ENCODE measurements at regions not wholly inside any gene's neighbourhood (a gene's known extent, or its start where the extent isn't known, plus 50 kb on each side); places are given as distances from the start of the nearest gene placed in this dataset.

DNA sequence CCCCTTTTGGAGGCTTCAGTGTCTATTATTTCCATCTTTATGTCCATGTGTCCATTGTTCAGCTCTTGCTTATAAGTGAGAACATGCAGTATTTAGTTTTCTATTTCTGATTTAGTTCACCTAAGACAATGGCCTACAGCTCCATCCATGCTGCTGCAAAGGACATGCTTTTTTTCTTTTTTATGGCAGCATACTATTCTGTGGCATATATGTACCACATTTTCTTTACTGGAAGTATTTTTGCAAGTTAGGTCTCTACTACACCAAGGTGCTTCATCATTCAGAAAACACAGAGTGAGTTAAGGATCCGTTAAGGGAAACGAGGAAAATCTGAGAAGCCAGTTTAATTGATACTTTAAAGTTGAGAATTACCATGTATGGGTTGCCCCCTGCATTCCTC lies 297.2 kb downstream of the CDCA7 start:
- DNase-seq, result no peak

DNA sequence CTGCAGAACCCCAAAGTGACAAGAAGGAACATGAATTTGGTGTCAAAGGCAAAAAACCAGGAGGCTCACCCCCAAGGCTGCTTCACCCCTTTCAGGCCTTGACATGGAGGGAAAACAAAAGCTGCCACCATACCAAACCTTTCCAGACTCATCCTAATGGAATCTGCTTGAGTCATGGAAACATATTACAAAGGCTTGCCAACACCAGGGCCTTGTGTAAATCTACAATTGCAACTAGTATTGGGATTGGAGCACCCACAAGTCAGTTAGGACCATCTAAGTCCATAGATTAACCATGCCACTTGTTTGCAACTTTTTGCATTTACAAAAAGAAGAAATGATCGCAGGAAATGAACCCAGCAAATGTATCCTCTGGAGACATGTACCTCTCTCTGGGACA lies 297.6 kb downstream of the CDCA7 start:
- DNase-seq, result no peak

DNA sequence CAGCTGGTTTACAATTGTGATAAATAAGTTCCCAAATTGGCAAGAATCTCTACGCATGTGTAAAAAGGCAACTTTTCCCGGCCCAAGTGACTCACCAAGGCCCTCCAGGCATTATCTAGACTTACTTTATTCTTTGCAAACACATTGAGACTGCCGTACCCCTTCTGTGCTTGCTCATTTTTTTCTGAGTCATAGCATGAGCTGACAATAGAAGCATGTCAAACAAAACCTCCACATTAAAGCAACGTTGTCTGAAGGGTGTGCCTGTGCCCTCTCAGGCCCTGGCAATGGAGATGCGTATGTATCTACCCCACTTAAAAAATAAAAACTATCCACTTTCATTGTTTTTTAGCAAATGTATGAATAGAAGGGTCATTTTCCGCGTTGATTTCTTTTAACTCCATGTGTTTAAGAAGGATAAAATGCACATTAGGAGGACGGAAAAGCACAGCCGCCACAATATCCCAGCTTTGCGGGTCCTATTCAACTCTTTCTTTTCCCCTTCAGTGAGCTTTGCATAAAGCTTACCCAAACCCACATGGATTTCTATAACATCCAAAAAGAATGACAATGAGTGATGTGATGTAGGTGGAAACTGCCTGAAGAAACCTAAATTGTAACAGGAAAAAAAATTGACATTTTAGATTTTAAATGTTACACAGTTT lies 298.2 kb downstream of the CDCA7 start:
- DNase-seq, result no peak

DNA sequence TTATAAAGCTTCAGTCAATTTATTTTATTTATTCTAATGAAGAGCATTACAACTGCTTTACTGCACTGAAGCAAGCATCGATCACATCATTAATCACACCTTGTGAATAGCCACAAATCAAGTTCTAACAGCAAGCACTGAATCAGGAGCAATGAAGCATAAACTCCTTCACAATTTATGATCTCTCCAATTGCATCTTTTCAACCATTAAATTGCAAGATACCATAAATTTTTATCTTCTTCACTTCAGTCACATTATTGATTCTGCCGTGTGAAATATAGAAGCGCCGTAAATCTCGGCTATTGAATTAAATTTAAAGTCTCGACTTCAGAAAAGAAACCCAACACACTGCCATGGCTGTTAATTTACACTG lies 298.7 kb downstream of the CDCA7 start:
- DNase-seq, result no peak

DNA sequence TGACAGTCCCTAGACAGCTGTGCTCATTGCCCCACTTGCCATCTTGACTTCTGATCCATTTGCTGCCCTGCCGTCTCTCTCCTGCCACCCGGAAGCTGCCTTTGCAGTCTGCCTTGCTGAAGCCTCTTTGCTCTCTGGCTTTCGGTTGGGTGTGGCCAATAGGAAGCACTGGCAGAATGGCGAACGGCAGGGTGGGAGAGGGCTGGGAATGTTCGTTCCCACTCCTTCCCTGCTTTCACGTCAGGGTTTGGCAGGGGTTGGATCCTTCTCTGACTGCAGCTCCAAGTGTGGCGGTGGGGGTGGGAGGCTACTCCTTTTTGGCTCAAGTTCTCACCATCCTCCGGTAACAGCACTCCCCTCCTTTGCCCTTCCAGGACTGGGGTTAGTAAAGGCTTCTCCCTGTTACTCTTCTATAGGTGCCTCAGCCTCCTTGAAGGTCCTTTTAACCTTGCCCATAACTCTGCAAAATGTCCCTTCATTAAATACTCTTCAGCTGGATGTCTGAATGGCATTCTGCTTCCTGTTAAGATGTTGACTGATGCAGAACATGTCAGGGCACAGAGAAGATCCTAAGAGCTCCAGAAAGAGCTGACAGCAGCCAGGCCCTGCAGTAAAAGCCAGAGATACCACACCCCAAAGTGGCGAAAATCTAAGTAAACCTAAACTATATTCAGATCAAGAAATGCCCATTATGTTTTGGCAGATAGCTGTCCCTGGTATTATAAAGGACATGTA lies 299.7 kb downstream of the CDCA7 start:
- no peak for DNase-seq

DNA sequence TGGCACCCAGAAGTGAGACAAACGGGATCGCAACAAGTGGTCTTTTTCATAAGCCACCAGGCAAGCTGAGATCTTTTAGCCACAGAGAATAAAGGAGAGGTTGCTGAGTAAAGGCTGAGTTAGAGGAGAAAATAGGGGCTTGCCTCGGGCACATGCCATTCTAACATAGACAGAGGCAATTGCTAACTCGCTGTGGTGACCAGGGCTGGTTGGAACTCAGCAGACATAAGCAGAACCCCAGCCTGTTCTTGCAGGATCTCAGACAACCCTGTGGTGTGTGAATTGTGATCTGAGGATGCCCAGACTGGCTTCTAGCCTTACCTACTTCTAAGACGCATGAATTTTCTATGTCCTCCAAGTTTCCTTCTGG lies 300.2 kb downstream of the CDCA7 start:
- DNase-seq, result no peak

DNA sequence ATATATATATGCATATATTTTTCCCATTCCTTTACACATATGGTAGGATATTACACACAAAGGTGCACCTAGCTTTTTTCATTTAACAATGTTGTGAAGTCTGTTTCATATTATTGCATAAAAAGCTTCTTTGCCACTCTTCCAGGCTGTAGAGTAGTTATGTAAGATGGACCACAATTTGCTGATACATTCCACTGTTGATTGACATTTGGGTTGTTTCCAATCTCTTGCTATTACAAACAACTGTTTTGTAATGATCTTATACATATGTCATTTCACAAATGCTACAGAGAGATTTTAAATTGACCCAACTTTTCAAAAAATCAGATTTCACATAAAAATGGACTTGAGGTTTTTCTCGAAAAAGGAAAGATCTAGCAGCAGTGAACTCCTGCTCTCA lies 301.4 kb downstream of the CDCA7 start:
- DNase-seq, result no peak

DNA sequence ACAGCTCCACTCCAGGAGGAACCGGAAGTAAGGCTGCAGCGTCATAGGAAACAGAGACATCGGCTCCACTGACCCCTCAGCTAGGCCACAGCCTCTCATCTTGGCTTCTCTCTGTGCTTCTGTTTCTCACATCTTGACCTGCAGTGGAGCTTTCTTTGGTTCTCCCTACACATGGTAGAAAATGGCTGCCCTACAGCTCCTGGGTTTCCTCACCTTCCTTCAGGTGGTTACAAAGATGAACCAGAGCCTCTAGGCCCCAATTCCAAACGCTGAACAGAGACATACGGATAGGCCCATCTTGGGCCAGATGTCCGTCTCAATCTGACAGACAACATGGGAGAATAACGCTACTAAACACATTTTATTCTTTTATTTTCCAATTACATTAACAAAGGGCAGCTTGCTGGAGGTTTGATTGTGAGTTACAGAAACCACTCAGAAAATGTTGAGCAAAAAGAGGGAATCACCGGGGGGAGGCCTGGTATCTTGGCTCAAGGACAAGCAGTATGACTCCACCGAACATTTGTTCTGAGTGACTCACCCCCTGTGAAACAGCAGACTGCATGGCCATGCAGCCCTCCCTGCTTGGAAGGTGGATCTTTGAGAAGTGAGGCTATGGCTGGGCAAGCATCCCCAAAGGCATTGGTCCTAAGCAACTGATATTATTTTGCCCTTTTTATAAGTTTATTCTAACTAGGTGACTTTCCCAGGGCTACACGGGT lies 303.5 kb downstream of the CDCA7 start:
- DNase-seq, result no peak

DNA sequence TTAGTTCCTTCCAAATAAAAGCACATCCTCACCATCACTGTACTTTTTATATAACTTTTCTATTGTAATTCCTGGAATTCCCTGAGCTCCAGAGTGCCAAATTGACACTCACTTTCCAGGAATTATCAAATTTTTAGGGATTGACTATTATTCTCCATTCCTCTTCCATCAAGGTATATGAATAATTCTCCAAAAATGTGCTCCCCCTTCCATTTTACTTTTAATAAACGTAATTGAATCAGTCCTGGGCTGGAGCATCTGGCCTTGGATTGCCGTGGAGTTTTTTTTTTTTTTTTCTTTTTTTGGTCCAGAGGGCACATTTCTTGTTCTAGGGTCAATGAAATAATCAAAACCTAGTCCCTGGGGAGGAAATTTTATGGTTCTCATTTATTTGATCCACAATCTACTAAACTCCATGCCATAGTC lies 304.3 kb downstream of the CDCA7 start:
- no peak for DNase-seq

DNA sequence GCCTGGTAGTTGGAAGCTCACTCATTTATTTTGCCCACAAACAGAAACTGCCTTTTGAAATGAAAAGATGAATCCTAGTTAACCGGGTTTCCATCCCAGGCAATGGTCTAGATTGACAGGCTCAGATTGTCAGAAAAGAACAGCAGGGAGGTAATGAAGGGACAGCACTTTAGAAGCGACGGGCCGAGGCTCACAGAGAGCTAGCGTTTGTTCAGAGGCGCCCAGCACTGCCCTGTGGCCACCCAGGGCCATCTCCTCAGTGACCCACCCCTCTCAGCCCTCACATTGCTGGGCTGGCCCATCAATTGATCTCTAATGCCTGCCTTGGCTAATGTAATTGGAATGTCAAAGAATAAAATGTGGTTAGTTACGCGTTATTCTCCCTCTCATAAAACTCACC lies 304.8 kb downstream of the CDCA7 start:
- no peak for DNase-seq

DNA sequence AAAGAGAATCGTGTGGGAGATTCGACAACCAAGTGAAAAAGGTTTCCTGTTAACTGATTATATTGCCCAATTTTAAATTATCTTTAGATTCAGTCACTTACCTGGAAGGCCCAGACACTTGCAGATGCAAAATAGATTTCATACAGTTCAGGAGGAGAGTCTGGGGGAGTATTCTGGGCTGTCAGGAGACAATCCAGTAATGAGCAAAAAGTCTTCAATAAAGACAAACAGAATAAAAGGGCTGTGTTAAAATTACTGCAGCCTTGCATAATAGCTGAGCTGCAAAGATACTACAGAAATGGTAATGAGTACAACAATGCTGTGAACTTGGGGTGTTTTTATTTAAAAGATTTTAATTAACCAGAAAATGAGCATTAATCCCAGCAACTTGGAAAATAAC lies 303.6 kb downstream of the SP3 start:
- DNase-seq, result no peak

DNA sequence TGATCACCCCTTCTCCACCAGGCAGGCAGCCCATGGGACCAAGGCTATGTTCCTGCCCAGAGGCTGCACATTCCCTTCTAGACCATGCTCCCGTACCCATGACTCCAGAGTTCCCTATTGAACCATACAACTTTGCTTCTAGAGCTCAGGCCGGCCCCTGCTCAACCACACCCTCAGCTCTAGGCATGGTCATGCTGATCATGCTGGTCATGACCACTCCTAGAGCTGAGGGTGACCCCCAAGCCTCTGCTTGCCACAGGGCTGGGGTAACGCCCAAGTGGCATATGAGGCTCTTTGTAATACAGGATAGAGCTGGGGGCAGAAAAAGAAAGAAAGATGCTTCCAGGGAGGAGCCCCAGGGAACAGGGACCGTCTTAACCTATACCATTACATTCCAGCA lies 301.8 kb downstream of the SP3 start:
- no peak for DNase-seq

DNA sequence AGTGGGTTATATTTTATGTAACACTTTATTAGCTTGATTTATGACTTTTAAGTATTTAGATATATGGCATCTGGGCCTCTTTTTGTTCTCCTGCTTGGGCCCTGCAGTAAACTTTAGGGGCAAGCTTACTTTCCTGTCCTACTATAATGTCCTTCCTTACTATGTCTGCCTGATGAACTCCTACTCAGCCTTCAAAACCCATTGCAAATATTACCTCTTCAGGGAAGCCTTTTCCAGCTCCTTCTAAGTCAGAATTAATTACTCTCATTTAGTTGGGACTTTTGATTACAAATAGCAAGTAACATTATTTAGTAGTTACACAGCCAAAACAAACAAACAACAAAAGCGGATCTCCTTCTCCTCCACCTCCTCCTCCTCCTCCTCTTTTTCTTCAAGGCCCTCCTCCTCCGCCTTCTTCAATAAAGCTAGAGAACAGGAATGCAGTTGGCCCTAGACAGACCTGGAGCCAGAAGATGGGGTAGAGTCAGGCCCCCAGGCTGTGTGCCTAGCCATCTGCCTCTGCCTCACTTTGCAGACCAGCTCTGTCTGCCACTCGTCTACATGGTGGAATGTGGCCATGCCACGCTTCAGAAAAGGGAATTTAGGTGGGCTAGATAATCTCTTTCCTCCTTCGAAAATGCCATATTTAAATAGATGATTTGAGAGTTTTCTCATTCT lies 301.2 kb downstream of the SP3 start:
- DNase-seq, result no peak

DNA sequence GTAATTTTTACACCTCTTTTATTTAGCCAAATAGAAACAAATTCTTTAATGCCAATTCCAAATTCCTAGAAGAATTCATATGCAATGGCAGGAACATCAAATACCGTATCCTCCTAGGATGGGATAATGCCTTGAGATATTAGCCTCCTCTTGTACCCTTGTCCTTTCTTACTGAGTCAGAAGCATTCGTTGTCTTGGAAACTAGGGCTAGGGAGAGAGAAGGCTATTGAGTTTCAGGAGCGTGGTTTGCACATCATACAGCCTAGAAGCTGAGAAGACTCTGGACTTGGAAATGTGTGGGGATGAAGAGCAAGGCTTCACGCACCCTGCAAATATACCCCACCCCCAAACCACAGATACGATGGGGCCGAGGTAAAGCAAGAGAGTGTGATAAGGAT lies 300.7 kb downstream of the SP3 start:
- DNase-seq, result no peak

DNA sequence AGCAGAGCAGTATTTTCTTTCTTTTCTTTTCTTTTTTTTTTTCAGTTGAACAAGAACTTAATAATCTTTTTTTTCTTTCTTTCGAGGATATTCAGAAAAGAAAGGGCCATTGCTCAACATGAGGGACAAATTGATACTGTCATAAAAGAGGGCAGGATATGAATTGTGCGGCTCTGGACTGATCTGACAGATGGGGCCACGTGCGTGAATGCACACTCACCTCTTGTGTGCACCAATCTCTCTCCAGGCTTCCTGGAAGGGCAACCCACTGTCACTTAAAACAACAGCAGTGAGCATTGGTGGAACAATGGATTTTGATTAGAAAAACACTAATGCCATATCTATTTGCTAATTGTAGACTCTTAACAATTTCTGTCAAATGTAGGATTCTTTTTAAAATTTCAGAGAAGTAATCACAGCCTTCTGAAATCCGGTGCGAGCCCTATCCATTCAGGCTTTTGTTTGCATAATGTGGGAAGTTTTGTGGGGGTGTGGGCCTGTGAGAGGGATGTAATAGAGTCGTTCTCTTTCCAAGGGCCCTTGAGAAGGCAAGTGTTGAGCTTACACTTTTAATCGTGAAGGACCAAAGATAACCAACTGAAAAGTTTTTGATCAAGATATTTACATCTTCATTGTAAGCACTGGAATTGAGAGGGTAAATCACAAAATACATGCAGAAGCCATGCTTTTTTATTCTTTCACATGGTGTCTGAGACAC lies 298.8 kb downstream of the SP3 start:
- DNase-seq, result no peak

DNA sequence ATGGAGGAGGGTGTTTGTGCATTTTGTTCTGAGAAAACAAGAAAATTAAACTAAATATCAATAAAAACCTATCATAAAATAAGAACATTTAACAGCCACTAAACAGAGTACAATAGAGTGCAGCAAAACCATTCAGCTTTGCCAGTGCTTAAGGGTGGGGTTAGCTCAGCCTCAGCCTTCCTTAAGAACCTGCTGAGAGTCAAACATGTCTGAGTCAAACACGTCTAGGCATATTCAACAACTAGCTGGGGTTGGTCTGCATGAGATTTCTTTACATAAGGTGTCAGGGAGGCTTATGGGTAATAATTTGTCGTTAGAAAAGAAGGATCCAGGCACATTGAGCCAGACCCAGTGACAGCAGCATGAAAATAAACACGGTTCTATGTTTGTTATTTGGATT lies 298.2 kb downstream of the SP3 start:
- no peak for DNase-seq

DNA sequence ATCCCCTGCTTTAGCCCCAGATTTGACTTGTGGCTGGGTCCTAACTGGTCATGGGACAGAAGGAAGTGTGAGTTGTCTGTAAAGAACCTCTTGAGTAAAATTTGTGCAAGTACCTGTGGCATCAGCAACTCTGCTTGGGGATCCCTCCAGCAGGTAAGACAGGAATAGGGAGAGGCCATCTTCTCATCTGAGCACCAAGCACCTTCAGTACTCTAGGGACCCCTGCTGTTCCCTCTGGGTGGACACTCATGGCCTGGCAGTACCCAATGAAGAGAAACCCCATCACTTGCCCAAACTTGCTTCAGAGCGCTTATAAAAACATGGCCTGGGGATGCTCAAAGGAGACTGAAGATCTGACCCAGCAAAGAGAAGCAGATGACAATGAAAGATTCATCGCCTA lies 297.8 kb downstream of the SP3 start:
- DNase-seq, result no peak

DNA sequence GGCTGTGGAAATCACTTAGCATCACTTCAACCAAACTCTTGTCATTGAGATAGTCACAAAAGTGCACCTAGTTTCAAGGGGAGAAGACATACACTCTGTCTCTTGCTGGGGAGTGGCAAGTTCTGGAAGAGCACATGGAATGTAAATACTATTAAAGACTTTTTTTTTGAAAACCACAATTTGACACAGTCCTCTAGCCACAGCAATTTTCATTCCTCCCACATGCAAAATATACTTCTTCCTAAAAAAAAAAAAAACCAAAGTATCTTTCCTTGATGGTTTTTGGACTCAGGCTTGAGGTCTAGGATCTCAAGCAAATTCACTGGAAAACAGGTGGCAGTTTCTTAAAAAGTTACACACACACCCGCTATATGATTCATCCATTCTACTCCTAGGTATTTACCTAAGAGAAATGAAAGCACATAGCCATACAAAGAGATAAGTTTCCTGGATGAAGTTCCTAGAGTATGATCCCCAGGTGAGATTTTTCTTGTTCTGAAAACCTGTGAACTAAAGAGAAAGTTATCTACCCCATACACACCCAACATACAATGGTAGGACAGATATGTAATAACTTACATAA lies 295.8 kb downstream of the SP3 start:
- DNase-seq, result no peak

DNA sequence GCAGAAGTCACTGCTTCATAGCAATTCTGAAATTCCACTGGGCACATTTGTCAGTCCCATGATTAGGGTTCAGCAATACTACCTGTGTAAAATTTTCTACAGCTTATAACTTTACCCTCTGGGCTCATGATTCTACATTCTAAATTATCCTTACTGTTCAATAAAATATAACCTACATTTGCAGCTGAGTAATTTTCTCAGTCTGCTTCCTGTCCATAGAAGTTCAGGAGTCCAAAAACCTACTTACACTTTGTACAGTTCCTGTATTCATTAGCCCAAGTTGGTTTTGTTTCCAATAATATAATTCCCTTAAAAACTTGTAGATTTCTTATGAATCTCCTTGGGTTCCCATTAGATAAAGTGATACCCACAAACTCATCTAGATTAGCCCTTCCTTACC lies 295.3 kb downstream of the SP3 start:
- DNase-seq, result no peak

DNA sequence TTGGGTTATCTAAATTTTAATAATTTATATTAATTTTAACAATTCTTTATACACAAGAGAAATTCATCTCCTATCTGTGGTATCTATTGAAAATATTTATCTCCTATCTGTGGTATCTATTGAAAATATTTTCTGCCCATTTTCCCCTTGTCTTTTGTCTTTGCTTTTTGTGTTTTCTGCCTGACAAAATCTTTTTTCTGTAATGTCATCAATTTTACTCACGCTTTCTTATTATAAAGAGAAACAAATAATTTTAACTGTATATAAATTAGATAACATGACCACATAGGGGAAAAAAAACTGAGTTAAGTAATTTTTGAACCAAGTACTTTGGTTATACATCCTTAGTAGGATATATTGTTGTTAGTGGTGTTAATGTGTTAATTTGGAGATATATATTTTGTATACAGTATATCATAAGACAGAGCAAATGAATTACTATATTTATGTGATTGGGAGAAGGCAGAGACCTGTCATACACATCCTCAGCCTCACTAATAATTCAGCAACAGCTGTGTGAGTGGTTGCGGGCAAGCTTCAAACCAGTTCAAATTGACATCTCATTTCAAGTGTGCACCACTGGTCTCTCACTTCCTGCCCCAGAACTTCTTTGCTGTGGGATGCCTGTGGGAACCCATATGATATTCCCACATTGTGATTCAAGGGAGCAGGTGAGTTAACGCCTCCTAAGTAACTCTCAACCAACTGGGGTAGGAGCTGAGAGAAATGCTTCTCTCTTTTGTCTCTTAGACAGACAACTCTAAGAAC lies 292.4 kb downstream of the SP3 start:
- DNase-seq, result no peak

DNA sequence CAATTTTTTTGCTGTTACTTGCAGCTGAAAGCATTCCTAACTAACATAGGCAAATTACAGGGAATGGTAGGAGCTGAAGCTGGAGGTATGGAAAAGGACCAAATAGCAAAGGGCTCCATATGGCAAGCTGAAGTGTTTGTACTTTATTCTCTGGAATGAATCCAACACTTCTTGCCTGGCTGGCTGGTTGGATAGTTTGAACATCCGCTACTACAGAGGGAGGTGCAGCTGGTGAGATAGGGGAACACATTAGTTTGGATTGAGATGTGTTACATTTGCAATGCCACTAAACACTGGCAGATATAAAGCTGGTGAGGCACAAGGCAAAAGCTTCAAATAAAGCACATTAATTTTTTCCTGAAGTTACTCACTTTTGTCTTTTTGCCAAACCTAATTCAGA lies 291.5 kb downstream of the SP3 start:
- DNase-seq, result no peak

DNA sequence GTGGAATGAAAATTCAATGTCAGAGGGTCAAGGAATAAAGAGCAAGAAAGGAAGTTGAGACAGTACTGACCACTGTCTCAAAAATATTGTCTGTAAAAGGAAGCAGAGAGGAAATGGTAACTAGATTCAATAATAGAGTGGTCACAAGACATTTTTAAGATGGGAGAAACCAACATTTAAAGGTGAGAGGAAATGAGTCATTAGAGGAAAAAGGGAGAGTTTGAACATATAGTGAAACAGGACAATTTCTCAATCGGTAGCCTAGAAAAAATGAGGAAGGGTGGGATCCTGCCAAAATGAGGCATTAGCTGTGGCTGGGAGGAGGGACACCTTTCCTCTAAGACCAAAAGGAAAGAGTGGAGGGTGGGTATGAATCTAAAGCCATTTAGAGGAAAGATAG lies 288.5 kb downstream of the SP3 start:
- no peak for DNase-seq
